CD4-positive, alpha-beta T cell treated with Interleukin-6 for 4 hours (primary cell): ENCODE measurements at regions not wholly inside any gene's neighbourhood (a gene's known extent, or its start where the extent isn't known, plus 50 kb on each side); places are given as distances from the start of the nearest gene placed in this dataset.
"Not testable (repeated sequence)": the region's sequence is repeated elsewhere in the genome, so short reads cannot be mapped to it uniquely, and the experiment has no call there.

Experiments
- DNase-seq: peaks from one replicate; pipeline ENCODE4 v3.0.0-alpha.2; 2020; ENCODE audit warnings: mixed read lengths

DNA sequence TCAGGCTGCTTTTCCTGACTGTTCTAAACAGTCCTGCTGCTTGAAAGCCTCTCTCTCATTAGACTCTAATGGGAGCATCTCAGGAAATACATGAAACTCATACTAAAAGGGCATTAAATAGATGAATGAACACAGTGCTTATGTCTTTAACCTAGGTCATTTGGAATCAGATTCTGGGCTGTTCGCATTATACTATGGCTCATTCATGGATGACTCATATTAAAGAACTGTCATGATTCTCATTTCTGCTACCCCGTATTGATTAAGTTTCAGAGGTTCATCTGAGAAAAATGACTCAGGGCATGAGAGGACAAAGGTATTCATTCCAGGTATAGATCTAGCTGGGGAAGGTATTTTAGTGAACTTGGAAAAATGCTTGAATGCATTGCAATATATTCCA lies 335.5 kb downstream of the GJA1 start:
- DNase-seq, result no peak

DNA sequence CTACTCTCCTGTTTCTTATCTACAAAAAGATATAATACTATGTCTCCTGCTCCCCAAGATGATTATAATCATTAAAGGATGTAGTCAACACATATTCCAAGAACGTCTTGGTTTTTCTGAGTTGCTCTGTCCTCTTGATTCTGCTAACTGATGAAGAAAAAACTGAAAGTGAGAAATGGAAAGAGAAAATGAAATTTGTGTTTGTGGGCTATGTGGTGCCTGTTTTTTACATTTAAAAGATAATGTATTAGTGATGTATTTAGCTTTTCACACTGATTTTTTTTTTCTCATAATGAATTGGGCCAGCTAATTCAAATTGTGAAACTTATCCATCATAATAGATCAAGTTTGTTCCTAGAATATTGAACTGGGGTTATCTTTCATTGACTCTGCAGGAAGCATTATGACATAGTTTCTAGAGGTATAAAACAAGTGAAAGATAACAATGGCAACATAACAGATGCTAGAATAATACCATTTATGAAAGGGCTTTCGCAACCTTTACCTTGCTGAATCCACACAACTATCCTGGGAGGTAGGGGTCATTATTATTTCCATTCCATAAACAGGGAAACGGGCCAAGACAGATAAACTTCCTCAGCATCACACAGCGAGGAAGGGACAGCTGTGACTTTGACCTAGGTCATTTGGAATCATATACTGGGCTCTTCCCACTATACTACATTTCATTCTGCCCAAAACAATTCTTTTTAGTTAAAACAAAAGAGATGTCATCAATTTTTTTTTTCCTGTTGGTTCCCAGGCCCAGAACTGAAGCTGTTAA lies 336.7 kb downstream of the GJA1 start:
- DNase-seq, result no peak

DNA sequence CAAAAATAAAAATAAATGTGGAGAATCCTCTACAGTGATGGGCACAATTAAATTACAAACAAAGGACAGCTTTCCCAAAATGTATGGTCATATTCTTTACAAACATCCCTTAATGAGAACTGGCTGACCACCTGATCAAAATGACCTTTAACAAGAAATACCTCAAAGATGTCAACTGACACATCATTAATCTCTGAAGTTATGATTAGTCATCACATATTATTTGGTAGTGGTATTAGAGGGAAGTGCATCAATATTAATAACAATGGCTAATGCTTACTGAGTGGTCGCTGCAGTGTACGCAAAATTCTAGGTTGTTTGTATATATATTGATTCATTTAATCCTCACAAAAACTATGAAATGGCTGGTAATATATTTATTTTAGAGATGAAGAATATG lies 340.6 kb downstream of the GJA1 start:
- DNase-seq, result no peak

DNA sequence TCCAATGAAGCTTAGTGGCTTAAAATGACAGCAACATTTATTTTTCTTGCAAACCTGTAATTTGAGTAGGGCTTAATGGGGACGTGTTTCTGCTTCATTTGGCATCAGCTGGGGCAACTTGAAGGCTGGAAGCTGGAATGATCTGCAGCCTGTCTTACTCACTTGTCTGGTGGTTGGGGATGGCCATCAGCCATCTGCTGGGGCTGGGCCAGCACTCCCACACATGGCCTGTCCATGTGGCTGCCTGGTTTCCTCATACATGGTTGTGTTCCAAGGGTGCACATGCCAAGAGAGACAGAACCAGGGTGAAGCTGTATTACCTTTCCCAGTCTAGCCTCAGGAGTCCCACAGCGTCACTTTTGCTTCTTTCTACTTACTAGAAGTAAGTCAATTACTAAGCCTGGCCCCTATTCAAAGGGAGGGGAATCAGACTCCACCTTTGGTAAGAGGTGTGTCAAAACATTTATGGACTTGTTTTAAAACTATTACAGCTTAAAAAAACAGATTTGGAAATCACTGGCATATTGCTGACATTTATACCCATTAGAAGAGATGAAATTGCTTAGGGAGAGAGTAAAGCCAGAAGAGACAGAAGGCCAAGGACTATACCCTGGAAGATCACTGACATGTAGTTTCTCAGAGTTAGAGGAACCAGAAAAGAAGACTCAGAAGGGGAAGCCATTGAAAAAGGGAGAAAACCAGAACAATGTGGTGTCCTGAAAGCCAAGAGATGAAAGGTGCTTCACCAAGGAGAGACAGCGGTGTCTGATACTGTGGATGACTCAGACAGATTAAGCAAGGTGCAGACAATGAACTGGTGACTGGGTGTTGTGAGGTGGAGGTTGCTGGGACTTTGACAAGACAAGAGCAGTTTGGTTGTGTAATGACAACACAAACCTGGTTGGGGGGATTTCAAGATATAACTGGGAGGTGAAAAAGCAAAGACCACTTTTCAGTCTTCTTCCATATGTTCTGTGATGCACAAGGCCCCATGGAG lies 345.2 kb downstream of the GJA1 start:
- DNase-seq, result no peak

DNA sequence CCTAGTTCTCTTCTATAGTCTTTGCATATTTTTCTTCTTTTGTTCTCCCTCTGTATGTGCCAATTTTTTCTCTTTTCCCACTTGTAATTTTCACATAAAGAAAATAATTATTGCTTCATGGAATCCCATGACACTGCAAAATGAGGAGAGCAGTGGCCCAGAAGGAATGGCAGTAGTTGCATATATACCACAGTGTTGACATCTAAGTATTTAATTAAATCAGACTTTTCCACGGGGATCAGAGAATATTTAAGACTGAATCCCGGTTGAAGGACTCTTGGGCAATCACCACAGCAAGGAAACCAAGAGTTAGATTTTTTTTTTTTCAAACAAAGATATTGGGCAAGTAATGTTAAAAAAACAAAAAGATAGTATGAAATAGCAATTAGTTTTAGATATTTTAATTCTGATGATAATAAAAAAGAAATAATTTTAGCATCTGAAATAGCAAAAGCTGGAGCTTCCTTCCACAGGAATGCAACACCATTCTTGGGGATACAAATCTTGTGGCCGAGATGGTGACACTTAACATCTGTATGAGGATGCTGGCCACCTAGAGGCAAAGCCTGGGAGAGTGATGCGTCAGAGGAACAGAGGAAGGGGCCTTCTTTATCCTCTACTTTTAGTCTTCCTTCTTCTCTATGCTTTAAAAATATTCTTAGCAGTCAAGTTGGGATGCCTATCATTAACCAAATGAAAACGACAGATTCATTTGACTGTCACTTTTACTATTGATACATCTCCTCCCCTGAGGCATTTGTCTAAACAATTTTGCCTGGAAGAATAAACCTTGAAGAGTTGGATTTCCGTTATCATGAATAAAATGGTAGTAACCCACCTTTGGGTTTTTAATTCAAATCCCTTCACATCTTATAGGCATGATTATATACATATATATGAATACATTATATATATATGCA lies 356.2 kb downstream of the GJA1 start:
- no peak for DNase-seq

DNA sequence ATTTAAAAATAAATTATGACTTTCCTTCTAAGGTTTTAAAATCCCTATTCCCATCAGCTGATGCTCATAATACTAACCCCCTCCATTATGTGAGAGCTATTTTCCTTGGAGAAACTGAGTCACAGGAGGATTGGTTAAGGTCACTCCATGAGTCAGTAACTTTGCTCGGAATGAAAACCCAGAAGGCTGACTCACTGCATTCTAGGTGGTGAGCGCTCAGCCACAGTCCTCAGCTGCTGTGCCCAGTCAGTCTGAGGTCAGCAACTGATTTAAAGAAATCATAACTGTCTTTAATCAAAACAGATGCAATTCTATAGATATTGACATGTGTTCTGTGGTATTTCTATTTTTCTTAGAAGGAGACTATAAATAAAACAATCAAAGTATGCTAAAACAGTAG lies 359.2 kb downstream of the GJA1 start:
- no peak for DNase-seq

DNA sequence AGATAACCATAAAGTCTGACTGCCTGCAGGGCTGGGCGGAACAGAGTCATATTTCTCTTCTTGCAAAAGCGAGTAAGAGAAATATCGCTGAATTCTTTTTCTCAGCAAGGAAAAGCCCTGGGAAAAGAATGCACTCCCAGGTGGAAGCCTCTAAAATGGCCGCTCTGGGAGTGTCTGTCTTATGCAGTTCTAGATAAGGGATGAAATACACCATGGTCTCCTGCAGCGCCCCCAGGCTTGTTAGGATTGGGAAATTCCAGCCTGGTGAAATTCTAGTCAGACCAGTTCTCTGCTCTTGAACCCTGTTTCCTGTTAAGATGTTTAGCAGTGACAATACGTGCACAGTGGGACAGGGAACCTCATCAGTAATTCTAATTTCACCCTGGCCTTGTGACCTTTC lies 362.2 kb downstream of the GJA1 start:
- DNase-seq, result not testable (repeated sequence)

DNA sequence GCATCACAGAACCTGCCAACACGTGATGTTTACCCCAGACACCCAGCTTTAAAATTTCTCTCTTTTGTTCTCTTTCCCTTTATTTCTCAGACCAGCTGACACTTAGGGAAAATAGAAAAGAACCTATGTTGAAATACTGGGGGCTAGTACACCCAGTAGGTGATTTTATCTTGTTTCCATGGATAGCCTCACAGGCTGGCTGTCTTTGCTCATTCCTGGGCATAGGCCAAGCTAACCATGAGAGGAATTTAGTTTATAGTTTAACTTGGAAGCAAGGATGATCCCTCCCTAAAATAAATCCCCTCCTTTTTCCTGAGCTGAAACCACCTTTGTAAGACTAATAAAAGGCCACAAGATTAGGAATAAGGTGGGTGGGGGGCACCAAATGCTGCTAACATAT lies 362.7 kb downstream of the GJA1 start:
- not testable (repeated sequence) for DNase-seq

DNA sequence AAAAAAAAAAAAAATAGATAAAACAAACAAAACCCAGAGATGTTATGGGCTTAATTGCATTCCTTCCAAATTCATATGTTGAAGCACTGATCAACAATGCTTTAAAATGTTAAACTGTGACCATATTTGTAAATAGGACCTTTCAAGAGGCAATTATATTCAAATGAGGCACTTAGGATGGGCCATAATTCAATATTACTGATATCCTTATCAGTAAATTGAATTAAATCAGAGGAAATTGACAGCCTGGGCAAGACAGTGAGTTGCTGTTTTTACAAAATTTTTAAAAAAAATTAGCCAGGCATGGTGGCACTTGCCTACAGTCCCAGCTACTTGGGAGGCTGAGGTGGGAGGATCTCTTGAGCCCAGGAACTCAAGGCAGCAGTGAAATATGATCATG lies 364.1 kb downstream of the GJA1 start:
- no peak for DNase-seq

DNA sequence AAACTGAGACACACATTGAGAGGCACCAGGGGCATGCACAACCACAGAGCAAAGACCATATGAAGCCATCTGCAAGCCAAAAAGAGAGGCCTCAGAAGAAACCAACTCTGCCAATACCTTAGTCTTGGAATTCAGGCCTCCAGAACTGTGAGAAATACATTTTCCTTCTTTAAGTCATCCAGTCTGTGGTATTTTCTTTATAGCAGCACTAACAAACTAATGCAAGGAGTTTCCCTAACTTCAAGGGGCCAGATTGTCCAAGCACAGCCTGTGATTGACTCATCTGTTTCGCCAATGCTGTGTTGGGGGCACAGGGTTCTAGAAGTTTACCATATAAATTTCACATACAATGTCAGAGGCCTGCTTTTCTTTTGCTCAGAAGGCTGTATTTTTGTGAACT lies 364.6 kb downstream of the GJA1 start:
- no peak for DNase-seq

DNA sequence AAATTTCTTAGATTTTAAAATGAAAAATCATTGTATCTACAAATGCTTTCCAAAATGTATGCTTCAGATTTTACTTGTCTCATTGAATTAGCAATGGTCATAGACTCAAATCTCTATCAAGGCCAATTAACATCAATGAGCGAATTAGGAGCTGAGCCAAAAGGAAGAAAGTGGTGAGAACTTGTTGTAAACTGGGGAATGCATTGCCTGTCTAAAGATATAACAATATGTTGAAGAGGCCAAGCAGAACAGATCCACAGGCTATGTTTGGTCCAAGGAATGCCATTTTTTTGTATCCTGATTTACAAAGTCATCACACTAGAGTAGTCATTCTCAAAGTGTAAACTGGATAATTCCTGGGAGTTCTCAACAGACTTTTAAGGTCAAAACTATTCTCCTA lies 370.7 kb downstream of the GJA1 start:
- no peak for DNase-seq

DNA sequence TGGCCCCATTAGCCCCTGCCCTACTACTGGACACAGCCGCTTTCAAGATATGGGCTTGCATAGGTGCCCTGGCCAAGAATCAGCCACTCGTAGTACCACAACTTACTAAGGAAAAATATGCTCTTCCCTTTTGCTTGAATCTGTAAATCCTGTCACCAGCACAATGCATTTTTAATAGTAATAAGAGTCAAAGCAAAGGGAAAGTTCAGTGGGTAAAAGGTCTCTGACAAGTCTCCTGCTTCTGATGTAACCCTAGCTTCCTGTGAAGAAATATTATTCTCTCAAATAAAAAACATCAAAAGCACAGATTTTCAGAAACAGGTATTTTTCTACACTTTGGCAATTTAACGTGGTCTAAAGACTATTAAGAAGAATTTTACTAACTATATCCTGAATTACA lies 373.8 kb downstream of the GJA1 start:
- DNase-seq, result no peak

DNA sequence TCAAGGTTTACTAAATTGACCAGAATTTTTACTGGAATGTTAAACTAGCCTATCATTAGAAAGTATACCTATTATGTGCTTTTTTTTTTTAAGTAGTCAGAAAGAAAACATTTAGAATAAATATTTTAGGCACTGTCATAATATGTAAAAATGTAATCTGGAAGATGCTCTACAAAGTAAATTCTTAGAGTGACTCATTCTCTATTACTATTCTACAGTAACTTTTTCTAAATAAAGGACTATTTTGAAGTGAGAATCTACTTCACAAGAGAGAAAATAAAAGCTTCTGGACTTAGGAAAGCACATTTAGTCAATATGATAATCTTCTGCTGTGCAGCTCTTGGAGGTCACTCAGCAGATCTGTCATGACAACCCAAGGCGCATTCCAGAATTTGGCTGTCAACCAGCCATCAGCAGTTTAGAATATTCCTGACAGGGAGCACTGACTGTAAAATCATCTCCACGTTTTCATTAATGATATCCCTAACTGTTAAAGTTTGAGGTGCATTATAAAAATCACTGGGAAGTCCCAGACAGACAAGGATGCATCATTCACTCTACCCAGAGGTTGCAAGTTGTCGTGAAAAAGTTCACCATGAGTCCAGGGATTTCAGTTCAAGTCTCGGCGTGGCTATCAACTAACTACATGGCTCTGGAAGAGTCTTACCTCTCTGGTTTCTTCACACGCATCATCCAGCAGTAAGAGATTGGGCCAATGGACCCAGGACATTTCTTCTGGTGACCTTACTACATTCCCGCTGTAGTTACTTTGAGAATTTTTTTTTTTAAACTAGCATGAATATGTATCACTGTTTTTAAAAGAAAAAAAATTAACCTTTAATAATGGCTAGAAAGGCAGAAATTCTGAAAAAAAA lies 374.9 kb downstream of the GJA1 start:
- no peak for DNase-seq

DNA sequence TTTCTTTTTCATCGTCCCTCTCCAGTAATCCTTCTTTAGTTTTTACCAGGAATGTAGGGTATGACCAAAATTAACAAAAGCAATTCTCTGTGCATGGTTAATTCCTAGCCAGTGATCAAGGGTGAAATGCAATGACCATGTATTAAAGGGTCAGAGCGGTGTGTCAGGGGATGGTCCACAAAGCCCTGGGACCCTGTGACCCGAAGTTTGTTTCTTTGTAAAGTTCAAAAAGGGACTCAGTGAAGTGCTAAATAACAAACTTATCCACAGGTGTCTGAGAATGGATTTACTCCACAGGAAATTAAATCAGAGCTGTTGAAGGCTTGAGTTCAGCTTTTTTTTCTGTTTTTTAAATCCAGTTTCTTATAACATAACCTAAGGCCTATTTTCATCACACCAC lies 375.7 kb downstream of the GJA1 start:
- no peak for DNase-seq

DNA sequence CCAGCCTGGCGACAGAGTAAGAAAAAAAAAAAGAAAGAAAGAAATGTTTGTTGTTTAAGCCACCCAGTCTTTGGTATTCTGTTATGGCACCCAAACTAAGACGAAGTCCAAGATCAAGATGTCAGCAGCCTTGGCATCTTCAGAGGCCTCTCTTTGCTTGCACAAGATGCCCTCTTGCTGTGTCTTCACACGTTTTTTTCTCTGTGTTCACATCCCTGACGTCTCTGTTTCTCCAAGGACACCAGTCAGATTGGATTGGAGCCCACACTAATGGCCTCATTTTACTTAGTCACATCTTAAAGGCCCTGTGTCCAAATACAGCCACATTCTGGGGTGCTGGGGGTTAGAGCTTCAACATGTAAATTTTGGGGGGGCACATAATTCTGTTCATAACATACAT lies 380.9 kb downstream of the GJA1 start:
- DNase-seq, result no peak

DNA sequence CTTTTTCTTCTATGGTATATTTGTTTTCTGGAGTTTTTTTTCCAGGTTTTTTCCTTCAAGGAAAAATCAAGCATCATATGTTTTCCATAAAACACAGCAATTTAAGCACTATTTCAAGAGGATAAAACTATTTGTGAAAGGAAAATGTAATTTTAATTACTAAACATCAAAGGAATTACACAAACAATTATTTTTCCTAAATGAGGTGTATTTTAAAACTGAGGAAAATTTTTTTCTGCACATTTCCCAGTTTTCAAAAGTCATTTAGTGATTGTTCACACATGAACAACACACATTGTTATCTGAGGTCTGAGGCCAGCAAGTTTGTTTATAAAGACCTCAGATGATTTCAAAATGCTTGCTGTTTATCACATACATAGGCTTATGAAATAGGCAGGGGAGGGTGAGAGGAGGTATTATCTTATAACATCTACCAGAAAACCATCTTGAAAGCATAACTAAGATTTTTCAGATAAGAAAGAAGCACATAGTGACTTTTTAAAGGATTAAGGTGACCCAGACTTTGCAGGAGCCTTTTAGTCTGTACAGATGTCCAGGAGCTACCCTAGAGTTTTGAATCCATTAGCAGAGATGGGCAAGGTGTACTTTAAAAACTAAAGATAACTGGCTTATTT lies 381.6 kb downstream of the GJA1 start:
- no peak for DNase-seq

DNA sequence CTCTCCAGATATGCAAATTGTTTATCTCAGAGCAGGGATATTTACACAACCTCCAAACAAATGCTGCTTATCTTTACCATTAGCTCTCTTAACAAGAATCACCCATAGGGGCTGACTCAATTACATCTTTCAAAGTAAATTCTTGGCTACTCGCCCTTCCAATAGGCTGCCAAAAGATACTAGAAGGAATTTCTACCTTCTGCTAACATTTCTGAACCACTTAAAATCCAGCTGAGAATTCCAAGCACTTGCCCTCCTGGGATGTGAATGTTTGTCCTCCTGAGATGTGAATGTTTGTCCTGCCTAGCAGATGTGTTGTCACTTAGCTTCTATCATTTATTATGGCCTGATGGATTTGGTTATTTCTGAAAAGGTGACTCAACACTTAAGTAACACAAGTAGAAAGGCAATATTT lies 388.0 kb downstream of the GJA1 start:
- no peak for DNase-seq

DNA sequence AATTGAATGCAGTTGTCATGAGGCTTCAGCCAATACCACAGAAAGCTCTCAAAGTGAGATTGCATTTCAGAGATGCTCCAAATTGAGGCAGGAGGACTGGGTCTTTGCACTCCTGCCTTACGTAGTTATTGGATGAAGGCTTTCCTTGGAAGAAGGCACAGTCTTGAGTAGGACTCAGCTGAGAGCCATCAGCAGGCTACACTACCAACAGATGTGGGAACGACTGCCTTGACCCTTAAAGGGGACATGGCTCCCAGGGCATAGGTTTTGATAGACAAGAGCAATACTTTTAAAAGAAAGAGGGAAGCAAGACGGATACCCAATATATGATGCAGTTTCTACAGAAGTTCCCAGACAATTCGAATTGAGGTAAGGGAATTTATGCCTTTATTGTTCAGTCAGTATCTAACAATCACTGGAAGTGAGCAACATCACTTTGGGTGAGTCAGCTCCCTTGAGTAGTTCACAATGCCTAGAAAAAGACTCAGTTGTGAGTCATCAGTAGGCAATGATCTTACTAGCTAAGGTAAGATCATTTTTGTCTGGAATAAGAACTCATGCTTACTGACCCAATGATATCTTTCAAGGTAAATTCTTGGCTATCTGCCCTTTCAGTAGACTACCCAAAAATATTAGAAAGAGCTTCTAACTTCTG lies 390.8 kb downstream of the GJA1 start:
- no peak for DNase-seq

DNA sequence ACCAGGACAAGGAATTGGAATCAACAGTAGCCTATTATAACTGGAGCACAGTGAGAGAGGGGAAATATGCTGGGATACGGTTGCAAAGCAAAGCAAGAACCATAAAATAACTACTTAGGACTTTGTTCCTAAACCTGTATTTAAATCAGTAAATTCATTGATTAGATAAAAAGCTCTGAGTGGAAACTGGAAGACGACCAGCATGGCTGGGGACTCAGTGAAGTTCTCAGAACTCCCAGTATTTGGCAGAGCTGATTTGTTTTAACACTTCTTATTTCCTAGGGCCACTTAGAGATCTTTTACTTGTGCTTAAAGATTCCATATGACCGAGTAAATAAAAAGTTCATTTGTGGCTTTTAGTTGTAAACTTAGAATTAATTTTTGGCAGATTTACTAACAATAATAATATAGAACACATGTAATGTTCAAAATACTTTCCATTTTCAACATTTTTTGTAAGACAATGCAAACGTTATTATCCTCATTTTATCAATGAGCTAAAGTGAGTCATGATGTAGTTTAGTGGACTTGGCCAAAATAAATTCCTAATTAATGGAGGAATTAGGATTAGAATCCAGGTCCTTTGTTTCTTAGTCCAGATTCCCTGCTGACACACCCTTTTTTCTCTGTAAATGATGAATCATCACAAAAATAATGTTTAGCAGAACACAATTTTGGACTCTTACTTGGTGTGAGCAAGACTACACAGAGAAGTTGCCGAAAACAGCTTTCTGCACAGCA lies 392.9 kb downstream of the GJA1 start:
- DNase-seq, result no peak

DNA sequence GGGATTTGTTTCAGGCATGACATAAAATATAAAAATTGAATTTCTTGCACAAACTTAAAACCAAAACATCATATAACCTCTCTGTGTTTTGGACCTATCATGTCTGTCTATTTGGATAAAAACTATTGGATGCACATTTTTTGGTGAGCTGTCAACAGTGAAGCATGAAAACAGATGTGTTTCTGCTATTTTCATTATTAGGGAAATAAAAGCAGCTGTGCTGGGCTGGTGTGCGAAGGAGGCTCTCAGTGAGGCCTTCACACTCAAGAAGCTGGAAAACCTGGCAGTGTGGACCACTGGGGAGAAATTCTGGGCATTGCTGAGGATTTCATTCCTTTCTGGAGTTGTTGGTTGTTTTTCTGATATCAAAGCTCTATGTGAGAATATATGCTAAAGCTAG lies 395.3 kb downstream of the GJA1 start:
- no peak for DNase-seq
